ENCODE measurements at regions not wholly inside any gene's neighbourhood (a gene's known extent, or its start where the extent isn't known, plus 50 kb on each side); places are given as distances from the start of the nearest gene placed in this dataset.

DNA sequence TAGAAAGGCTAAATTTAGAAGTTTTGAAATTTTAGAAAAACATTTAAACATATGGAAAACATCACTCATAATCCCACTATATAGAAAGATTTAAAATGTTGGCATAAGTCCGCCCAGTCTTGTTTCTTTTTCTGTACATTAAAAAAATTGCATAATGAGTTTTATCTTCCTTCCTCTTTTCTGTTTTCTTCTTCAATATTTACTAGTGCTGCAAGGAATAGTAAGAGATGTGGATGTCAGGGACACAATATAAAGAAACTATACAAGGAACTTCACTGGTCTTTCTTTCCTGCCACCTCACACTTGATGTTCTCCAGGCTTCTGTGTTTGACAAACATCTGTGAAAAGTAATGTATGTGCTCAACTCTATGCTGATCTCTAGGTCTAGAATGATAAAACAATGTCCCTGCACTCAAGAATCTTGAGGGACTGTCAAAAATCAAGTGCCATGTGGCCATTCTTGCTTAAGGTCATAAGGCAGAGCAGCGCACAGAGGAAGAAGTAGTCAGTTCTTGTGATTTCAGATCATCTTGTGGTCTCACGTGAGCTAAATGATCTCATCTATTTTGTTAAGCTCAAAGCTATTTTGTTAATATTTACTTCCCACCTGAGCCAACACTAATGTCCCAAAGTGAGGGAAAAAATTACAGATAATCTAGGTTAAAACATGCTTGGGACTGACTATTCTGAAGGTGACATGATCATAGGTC, 186.9 kb upstream of the OBI1 start:
- Histone ChIP-seq H3K4me1 (no peaks in the 10 kb centered on the region), H3K9me3 (no peaks in the 10 kb centered on the region), H3K9ac (ENCODE audit: low read depth in 2 of 2, low read length in 2 of 2) (no peak overlapping the region), H3K4me3 (no peak overlapping the region), H3K27me3 (no peaks in the 10 kb centered on the region), H3K27ac (no peak overlapping the region), H3K36me3 (no peaks in the 10 kb centered on the region)
- intact Hi-C loops (cut with DNase I) = no loop called here
- TF ChIP-seq, protein P1, sequence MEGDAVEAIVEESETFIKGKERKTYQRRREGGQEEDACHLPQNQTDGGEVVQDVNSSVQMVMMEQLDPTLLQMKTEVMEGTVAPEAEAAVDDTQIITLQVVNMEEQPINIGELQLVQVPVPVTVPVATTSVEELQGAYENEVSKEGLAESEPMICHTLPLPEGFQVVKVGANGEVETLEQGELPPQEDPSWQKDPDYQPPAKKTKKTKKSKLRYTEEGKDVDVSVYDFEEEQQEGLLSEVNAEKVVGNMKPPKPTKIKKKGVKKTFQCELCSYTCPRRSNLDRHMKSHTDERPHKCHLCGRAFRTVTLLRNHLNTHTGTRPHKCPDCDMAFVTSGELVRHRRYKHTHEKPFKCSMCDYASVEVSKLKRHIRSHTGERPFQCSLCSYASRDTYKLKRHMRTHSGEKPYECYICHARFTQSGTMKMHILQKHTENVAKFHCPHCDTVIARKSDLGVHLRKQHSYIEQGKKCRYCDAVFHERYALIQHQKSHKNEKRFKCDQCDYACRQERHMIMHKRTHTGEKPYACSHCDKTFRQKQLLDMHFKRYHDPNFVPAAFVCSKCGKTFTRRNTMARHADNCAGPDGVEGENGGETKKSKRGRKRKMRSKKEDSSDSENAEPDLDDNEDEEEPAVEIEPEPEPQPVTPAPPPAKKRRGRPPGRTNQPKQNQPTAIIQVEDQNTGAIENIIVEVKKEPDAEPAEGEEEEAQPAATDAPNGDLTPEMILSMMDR (IDR thresholded peaks at IDR 0.05) = no peak
- DNase-seq = no peak

DNA sequence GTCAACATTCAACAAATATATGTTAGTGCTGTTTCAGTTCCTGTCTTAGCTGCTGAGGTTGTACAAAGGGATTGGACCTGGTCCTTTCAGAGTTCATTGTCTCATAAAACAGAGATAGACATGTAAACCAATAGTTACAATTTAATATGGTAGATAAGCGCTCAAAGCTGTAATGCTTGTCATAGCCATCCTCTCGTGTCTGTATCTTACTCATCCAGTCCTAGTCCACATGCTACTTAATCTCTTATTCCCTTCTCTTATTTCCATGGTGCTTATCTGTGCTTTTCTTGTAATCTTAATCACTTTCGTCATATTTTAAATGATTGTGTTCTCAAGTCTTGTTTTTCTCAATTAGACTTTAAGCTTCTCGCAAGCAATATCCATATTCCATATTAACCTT, 185.2 kb upstream of the OBI1 start:
- H3K27ac ChIP-seq = no peak overlapping the region
- TF ChIP-seq, protein P1 (IDR thresholded peaks at IDR 0.05) = no peak
- no peaks in the 10 kb centered on the region for H3K9me3 ChIP-seq
- H3K9ac ChIP-seq (ENCODE audit: low read depth in 2 of 2, low read length in 2 of 2) = no peak overlapping the region
- intact Hi-C loops (cut with DNase I) = no loop called here
- no peaks in the 10 kb centered on the region for H3K4me1 ChIP-seq
- DNase-seq = no peak
- H3K36me3 ChIP-seq = no peaks in the 10 kb centered on the region
- H3K27me3 ChIP-seq = no peaks in the 10 kb centered on the region
- H3K4me3 ChIP-seq = no peak overlapping the region

- no peaks in the 10 kb centered on the region for H3K4me1 ChIP-seq
- TF ChIP-seq, protein P1 (IDR thresholded peaks at IDR 0.05) = no peak
- intact Hi-C loops (cut with DNase I) = no loop called here
- no peak overlapping the region for H3K27ac ChIP-seq
- H3K36me3 ChIP-seq = no peaks in the 10 kb centered on the region
- no peak for DNase-seq
- H3K4me3 ChIP-seq = no peak overlapping the region
- no peaks in the 10 kb centered on the region for H3K27me3 ChIP-seq
- H3K9ac ChIP-seq (ENCODE audit: low read depth in 2 of 2, low read length in 2 of 2) = no peak overlapping the region
- H3K9me3 ChIP-seq = no peaks in the 10 kb centered on the region
These were observed 182.5 kb upstream of the OBI1 start for GRCh38 chr13:78841358-78841963.

GRCh38 chr13:78836238-78836784, 177.4 kb upstream of the OBI1 start:
- H3K4me1 ChIP-seq = no peaks in the 10 kb centered on the region
- intact Hi-C loops (cut with DNase I) = no loop called here
- TF ChIP-seq, protein P1 (IDR thresholded peaks at IDR 0.05) = no peak
- H3K4me3 ChIP-seq = no peak overlapping the region
- H3K36me3 ChIP-seq = no peaks in the 10 kb centered on the region
- H3K9ac ChIP-seq (ENCODE audit: low read depth in 2 of 2, low read length in 2 of 2) = no peak overlapping the region
- H3K27ac ChIP-seq = no peak overlapping the region
- H3K9me3 ChIP-seq = no peaks in the 10 kb centered on the region
- no peak for DNase-seq
- no peaks in the 10 kb centered on the region for H3K27me3 ChIP-seq

DNA sequence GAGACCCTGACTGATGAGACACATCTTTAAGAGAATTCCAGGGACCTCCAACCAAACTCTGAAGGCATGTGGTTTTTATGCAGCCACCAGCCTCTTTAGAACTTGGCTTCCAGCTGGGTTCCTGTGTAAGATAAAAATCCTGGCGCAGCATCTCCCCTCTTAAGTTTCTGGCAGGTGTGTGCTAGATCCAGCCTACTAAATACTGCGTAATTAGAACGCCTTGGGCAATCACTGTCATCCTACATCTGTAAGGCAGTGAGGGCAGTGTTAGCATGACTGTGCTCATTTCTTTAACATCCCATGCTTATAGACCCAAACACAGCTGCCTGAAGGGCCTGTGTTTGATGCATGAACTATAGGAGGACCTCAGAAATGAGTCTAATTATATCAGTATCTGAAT, 173.5 kb upstream of the OBI1 start:
- H3K4me3 ChIP-seq = no peak overlapping the region
- intact Hi-C loops (cut with DNase I) = no loop called here
- no peaks in the 10 kb centered on the region for H3K9me3 ChIP-seq
- H3K27ac ChIP-seq = no peak overlapping the region
- DNase-seq = no peak
- H3K36me3 ChIP-seq = no peaks in the 10 kb centered on the region
- TF ChIP-seq, protein P1 (IDR thresholded peaks at IDR 0.05) = no peak
- no peak overlapping the region for H3K9ac ChIP-seq (ENCODE audit: low read depth in 2 of 2, low read length in 2 of 2)
- no peaks in the 10 kb centered on the region for H3K4me1 ChIP-seq
- no peaks in the 10 kb centered on the region for H3K27me3 ChIP-seq
